GM19238 (cell line): ENCODE measurements at regions not wholly inside any gene's neighbourhood (a gene's known extent, or its start where the extent isn't known, plus 50 kb on each side); places are given as distances from the start of the nearest gene placed in this dataset.
"Not testable (repeated sequence)": the region's sequence is repeated elsewhere in the genome, so short reads cannot be mapped to it uniquely, and the experiment has no call there.

Source experiments
- DNase-seq: peaks from one replicate; pipeline ENCODE4 v3.0.0; 2011; ENCODE audit warnings: low spot score; ENCODE audit not compliant: insufficient read length

DNA sequence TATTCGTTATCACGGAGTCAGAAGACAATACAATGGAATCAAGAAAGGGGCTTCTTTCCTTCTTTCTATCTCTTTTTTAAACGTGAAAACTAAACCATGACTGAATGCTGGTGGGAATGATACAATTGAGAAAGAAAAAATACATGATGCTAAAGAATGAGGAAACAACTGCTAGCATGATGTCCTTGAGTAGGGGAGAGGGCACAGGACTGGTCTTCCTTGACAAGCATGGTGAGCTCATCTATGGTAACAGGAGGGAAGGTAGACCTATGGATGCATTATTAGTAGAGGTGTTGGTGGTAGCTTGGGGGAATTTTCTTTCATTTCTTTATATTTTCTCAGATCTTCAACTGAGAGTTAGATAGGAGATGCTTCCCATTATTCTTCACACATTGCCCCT lies 88.9 kb upstream of the COL1A2 start:
- DNase-seq = no peak

DNA sequence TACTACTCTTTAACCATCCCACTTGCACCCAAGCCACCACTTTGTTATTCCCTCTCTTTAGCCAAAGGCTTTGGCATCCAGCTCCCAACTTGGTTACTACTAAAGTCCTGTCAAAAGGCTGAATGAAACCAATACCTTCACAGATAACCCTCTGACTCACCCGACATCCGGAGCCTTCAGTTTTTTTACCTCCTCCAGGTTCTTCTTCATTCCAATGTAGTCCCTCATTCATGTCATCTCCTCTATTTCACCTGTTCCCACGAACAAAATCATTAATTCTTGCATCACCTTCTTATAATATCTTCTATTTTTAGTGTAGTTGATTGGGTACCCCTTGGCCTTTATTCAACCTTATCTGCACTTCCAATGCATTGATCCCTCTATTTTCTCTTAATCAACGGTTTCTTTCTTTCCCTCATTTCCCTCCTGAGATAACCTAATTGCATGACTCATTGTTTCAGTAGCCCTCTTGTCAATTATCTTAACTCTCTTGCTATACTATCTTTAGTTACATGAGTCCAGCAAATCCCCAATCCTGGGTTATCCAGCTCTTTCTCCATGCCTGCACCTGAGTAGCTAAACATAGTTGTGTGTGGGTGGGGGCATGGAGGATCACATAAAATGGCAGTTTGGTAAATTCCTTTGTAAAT lies 87.2 kb upstream of the COL1A2 start:
- DNase-seq = no peak

DNA sequence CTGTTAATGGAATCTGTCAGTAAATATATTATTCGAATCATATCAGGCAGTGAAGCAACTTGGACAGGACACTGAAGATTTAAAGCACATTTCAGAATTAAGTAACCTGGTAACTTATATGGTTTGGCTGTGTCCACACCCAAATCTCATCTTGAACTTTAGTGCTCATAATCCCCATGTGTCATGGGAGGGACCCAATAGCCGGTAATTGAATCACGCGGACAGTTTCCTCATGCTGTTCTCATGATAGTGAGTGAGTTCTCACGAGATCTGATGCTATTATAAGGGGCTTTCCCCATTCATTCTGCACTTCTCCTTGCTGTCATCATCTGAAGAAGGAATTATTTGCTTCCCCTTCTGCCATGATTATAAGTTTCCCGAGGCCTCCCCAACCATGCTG lies 83.2 kb upstream of the COL1A2 start:
- DNase-seq = no peak

DNA sequence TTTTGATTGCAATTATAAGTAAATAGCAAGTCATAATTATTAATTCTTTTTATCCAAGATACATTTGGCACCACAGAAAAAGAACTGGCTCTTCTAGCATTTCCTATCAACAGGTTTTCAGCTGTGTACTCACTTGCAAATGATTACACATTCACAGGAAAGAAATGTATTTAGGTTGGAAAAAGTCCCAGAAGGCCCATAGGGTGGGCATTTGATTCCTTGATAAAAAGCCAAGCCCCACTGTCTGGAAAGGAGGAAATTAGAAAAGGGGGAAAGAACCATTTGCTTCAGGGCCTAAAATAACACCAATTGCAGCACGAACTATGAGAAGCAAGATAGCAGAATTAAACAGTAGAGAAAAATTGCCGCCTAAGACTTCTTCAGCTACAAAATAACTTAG lies 80.8 kb upstream of the COL1A2 start:
- DNase-seq = no peak

DNA sequence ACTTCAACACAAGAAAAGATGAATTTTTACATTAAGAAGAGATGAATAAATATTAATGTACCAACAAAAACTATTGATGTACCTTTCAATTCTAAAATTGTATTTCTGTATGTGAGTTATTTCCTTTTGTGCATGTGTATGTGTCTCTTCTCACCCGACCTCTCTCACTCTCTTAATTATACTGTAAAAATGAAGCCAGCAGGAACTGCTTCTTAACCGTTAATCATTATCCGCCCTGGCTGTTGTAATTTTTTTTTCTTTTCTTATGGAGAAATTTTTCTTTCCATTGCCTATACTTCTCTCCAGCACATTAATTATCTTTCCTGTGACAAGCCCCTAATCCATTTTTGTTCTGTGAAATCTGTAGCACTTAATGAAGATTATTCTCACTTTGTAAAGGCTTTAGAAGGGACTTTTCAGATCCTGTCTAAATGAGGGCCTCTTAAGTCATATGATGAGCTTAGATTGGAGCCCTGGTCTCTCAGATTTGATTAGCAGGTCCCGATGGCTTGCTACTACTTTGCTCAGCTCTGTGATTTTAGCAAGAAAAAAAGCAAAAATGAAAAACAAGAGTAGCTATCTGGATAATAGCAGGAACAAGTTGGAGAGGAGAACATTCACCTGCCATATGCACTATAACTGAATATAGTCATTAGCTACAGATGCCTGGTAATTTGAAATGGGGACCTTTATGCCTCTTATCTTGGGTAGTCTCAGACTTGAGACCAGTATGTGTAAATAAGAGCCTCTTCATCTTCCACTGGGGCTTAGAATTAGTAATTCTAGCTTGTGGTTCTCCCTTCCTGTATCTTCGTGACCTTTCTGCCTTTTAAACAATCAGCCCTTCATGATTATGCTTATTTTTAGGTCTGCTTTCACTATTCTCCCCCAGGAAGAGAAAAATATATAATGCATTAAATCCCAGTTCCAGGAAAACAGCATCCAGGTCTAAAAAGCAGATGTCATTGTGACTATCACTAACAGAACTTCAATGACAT lies 80.0 kb upstream of the COL1A2 start:
- no peak for DNase-seq

DNA sequence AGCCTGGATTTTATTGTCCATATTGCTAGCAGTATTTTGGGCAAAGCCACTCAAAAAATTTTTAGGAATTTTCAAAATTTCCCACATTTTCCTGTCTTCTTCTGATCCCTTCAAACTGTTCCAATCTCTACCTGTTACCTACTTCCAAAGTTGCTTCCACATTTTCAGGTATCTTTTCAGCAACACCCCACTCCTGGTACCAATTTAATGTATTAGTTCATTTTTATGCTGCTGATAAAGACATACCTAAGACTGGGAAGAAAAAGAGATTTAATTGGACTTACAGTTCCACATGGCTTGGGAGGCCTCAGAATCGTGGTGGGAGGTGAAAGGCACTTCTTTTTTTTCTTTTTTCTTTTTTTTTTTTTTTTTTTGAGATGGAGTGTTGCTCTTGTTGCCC lies 73.6 kb upstream of the COL1A2 start:
- not testable (repeated sequence) for DNase-seq

DNA sequence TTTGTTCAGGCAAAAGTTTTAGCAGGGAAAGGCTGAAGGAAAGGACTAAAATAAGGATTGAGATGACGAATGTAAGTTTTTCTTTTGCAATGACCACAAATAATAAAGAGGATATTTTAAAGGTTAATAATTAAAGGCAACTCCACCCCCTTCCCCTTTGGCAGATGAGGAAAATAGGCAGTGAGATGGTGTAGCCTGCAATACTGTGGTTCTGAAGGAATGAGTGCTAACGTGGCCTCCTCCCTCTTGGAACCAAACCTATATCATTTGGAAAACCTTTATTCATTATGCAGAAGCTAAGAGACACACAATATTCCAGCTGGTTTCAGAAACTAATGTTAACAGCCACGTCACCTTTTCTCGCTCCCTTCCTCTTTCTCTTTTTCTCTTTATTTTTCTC lies 70.9 kb upstream of the COL1A2 start:
- no peak for DNase-seq

DNA sequence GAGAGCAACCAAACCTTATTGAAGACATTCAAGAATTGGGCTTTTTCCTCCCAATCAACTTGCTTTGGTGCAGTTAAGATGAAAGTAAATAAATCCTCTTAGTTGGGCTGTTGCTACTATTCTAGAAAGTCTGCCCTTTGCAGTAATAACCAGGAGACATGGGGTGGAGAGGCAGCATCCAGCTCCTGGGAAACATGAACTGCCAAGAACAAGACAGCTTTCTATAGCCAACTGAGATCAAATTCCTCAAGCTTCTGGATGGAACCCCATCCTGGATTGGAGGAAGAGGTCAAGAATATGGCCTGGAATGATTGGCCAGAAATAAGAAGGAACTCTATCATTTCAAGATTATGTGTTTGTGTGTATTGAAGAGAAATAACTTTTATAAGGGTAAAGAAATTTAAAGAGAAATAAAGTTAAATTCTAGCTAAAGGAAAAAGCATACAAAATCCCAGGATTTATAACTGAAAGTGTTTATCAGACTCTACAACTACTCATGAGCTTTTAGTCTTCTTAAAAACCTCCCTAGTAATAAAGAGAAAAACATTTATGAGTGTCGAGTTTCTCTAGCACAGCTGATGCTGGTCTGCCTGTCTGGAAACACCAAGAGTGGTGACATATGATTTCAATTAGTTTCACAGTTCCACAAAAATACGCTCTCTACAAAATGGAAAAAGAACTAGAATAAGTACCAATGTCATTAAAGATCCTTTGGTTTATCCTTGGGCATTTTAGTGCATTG lies 70.1 kb upstream of the COL1A2 start:
- no peak for DNase-seq

DNA sequence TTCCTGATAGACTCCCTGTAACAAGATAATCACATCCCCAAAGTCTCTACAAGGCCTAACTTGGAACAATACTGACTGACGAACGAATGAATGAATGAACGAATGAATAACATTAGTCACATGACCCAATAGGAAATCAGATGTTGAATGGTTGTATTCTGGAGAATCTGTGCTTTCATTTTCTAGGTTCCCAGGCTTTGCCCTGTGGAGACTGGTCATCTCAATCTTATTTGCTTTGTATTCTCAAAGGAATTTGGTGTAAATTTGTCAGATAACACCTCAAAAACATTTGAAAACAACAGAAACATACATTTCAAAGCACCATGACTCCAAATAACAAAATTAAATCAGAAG lies 69.6 kb upstream of the COL1A2 start:
- DNase-seq = no peak

DNA sequence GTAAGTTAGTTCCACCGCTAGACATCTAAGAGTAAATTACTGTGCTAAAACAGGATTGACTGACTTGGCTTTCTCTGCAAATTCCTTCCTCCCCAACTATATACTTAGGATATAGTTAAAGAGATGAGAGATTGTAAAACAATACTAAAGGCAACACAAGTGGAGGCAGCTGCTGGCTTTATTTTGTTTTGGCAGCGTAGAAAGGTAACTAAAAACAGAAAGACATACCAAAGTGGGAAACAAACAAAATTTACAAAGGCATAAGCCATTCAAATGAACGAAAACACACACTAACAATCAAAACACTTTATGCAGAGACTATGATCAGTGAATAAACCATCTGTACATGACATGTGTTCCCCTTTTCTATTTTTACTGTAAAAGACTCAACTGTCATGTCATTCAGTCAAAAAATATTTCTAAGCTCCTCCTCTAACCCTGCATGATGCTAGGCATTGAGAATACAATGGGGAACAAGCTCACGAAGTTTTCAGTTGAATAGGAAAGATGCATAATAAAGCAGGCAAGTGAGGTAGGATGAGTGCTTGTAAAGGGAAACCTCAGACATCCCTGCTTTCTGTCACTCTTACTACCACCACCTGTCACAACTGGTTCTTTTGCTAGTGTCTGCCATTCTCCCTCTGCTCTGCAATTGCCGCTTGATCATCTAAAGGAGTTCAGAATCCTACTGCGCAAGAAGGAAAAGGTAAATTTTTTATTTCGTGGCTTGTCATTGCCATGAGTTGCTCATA lies 64.2 kb upstream of the COL1A2 start:
- no peak for DNase-seq

DNA sequence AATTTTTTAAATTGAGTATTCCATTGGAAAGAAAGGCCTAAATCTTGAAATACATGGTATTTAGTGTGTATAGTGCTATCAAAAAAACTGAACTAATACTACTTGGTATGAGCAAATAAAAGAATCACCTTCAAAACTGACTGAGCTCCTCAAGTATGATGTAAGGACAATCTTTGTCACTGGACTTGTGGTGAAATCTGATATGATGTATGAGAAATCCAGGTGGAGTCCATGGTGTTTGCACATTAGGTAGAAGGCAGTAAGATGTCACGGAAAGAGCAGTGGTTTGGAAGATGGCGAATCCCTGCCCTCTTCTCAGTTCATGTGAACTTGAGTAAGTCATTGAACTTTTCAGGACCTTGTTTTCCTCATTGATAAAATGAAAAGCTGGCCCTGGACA lies 62.1 kb upstream of the COL1A2 start:
- DNase-seq = no peak

DNA sequence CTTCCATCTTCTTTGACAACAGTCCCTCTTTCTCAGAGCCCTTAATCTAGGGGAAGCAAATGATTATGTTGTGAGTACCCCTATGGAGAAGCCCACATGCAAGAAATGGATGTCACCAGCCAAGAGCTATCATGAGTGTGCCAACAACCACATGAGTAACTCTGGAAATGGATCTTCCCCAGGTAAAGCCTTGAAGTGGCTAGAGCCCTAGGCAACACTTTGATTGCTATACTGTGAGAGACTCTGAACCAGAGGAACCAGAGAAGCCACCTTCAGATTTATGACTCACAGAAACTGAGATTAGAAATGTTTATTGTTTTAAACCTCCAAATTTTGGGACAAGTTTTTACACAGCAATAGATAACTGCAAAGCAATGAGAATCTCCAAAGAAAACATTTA lies 60.9 kb upstream of the COL1A2 start:
- no peak for DNase-seq

DNA sequence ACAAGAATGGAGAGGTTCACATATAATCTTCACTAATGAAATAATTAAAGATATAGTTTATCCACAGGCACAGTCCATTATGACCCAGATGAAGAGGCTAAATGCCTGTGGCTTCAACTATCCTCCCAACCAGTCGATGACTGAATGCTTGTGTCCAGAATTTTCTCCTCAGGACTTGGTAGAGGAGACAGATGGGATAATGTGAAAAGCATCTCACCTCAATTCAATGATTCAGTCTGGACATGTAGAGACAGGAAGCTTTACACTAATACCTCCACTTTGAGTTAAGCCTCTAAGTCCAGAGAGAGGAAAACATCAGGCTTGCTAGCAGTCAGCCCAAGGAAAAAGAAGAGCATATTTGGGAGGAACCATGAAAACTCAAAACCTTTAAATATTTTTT lies 59.1 kb upstream of the COL1A2 start:
- DNase-seq = no peak

DNA sequence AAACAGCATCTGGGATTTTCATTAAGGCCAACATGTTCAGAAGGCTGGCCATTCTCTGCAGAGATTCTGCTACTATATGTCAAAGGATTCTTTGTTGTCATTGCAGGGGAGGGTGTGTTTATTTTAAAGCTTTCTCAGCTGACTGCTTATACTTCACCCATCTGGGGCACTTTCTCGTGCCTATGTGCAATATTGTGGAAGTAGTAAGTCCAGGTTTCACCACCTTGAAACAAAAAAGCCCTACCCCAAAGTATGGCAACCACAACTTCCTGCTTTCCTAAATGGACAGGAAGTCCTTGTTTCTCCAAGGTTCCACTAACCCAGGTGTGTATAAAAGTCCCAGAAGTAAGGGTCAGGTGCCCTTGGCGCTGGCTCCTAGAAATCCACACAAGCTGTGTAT lies 58.7 kb upstream of the COL1A2 start:
- DNase-seq = no peak

DNA sequence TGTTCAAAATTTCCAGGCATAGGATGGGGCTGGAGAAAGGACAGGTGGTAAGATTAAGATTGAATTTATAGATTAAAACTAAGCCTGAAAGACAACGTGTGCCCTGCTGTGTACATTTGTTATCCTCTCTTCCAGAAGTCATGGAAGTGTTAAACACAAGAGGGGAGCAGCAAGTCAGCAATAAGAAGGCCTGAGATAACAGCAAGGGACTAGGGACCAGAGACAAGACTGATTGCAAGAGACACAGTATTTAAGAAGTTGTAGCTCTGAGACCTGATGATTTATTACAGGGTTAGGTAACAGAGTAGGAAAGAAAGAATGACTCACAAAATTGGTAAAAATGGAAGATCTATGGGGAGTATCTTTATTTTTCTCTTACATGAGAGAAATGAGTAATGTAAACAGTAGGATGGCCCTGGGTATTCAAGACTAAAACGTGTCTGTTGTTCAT lies 55.7 kb upstream of the COL1A2 start:
- no peak for DNase-seq

DNA sequence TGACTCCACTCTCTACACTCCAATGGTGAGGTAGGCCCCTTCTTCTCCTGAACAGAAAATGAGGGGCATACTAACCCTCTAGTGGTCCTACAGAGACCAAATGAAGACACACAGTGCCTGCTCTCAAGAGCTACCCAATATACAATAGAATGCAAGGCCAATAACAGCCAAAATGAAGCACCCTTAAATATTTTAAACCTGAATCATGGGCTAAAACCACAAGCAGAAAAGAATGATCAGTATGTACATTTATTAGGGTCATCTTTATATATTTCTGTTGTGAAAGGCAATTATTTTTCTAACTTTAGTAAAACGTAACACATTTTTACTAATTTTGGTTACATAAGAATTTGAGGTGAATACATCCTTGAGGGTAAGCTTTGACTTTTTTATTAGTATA lies 49.9 kb upstream of the COL1A2 start:
- no peak for DNase-seq
